ENCODE measurements at regions not wholly inside any gene's neighbourhood (a gene's known extent, or its start where the extent isn't known, plus 50 kb on each side); places are given as distances from the start of the nearest gene placed in this dataset.
"Not testable (repeated sequence)": the region's sequence is repeated elsewhere in the genome, so short reads cannot be mapped to it uniquely, and the experiment has no call there.

DNA sequence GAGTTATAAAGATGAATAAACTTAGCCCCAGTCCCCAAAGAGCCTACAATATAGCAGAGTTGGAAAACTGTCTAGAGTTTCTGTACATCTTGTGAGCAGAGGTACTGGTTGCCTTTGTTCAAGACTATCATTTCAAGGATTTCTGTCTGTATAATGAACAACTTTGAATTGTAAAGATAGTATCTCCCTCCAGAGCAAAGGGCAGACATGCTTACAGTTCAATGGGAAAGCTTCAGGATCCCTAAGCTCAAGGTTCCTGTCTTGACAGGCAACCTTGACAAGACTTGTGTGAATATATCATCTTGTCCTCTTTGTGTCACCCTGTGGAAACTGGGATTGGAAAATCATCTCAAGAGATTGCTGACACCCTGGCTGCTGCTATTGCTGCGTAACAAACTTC, 242.8 kb upstream of the VLDLR start:
- no peak for DNase-seq (ENCODE audit: low read depth)
- H3K4me3 ChIP-seq (ENCODE audit: low read depth, low read length): no peak overlapping the region

GRCh38 chr9:2384741-2385140, 236.8 kb upstream of the VLDLR start:
- no peak for DNase-seq (ENCODE audit: low read depth)
- no peak overlapping the region for H3K4me3 ChIP-seq (ENCODE audit: low read depth, low read length)

GRCh38 chr9:2385746-2386145, 235.8 kb upstream of the VLDLR start:
- no peak overlapping the region for H3K4me3 ChIP-seq (ENCODE audit: low read depth, low read length)
- no peak for DNase-seq (ENCODE audit: low read depth)

DNA sequence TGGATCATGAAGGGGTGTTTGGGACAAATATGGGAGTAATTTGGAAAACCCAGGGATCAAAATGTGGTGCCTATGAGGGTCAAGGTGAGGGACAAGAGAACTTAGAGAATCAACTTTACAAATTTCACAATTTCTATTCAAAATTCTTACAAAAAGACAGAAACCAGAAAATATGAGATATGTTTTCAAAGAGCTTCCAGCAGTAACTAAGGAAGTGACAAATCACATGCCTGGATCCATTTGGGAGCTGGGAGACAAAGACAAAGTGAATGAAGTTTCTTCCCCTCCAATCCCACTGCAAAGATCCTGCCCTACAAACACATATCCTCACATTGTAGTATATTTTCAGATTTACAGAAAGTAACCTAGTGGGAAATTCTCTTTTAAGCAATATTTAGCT, 235.0 kb upstream of the VLDLR start:
- no peak for DNase-seq (ENCODE audit: low read depth)
- H3K4me3 ChIP-seq (ENCODE audit: low read depth, low read length): no peak overlapping the region

DNA sequence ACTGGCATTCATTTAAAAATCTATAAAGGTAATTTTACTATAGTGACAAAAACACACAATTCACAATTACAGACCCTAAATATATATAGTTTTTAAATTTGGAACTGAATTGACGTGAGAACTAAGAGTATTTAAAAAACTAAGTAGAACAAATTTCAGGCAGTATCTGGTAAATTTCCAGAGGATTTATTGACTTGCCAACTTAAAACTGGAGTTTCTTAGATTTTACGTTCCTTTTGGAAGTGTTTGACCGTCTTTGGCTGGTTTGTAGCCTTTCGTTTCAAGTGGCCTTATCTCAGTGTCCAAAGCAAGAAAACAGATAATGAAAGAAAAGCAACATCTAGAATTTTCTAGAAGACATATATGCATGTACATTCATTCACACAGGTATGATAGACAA, 234.4 kb upstream of the VLDLR start:
- DNase-seq (ENCODE audit: low read depth): no peak
- no peak overlapping the region for H3K4me3 ChIP-seq (ENCODE audit: low read depth, low read length)

DNA sequence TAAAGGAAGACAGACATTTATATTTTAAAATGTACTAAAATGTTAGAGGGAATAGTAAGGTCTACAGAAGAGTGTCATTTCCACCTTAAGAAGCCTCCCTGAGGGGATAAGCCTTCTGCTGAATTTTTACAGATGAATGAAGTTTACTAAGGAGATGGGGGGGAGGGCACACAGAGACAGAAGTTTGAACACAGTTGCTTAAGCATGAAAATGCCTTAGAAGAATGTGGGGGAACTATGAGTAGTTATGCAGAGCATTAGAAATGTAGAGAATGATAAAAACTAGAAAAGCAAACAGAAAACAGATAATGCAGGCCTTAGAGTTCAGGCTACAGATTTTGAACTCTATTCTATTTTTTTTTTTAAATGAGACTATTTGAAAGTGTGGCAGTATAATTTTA, 232.2 kb upstream of the VLDLR start:
- no peak overlapping the region for H3K4me3 ChIP-seq (ENCODE audit: low read depth, low read length)
- DNase-seq (ENCODE audit: low read depth): no peak

GRCh38 chr9:2390028-2390427, 231.6 kb upstream of the VLDLR start:
- DNase-seq (ENCODE audit: low read depth): no peak
- no peak overlapping the region for H3K4me3 ChIP-seq (ENCODE audit: low read depth, low read length)

GRCh38 chr9:2391509-2392132, 230.0 kb upstream of the VLDLR start:
- DNase-seq (ENCODE audit: low read depth); H3K4me3 ChIP-seq (ENCODE audit: low read depth, low read length): not testable (repeated sequence)

DNA sequence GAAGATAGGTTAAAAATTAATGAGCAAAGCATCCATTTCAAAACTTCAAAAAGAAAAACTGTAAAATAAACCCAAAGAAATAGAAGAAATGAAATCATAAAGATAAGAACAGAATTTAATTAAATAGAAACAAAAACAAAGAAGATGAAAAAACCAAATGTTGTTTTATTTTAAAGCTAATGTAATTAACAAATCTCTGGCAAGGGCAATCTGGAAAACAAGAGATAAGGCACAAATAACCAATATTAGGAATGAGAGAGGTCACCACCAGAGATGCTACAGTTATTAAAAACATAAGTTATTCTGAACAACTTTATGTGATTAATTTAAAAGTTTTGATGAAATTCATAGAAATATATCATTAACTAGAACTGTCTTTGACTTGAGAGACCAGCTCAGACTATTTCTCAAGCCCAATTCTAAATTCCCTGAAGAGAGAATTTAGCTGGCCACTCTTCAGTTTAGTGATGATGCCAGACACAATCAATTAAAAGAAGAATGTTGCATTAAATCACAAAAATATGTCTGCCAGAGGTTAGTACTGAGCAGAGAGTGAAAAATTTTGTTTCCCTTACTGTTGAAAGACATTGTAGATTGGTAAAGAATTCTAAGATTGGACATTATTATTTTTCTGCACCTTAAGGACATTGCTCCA, 227.4 kb upstream of the VLDLR start:
- not testable (repeated sequence) for DNase-seq (ENCODE audit: low read depth)

GRCh38 chr9:2395814-2396612, 225.6 kb upstream of the VLDLR start:
- no peak for DNase-seq (ENCODE audit: low read depth)
- H3K4me3 ChIP-seq (ENCODE audit: low read depth, low read length): no peak overlapping the region

More for the DNA sequence above, 227.4 kb upstream of the VLDLR start:
- not testable (repeated sequence) for H3K4me3 ChIP-seq (ENCODE audit: low read depth, low read length)

GRCh38 chr9:2396622-2397285, 224.8 kb upstream of the VLDLR start:
- DNase-seq (ENCODE audit: low read depth): no peak

GRCh38 chr9:2397875-2398274, 223.7 kb upstream of the VLDLR start:
- DNase-seq (ENCODE audit: low read depth): not testable (repeated sequence)

More at GRCh38 chr9:2396622-2397285, 224.8 kb upstream of the VLDLR start:
- no peak overlapping the region for H3K4me3 ChIP-seq (ENCODE audit: low read depth, low read length)

GRCh38 chr9:2401746-2402145, 219.8 kb upstream of the VLDLR start:
- H3K4me3 ChIP-seq (ENCODE audit: low read depth, low read length); DNase-seq (ENCODE audit: low read depth): not testable (repeated sequence)

More at GRCh38 chr9:2397875-2398274, 223.7 kb upstream of the VLDLR start:
- H3K4me3 ChIP-seq (ENCODE audit: low read depth, low read length): not testable (repeated sequence)

DNA sequence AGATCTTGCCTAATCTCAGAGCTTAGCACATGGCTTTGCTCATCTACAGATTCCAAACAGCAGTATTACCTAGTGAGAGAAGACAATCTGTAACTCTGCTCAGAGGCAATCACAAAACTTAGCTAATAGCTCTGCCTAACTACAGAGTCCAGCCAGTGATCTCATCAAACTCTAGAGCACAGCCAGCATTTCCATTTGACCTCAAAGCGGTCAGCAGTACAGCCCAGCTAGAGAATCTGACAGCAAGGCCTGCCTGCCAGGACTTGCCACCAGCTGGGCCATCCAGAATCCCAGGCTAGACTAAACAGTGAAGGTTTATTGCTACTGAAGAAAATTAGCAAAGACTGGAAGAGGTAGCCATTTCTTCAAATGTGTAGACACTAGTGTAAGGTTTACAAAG, 217.9 kb upstream of the VLDLR start:
- H3K4me3 ChIP-seq (ENCODE audit: low read depth, low read length): no peak overlapping the region
- DNase-seq (ENCODE audit: low read depth): no peak

- no peak overlapping the region for H3K4me3 ChIP-seq (ENCODE audit: low read depth, low read length)
- DNase-seq (ENCODE audit: low read depth): no peak
These were observed 215.3 kb upstream of the VLDLR start for GRCh38 chr9:2406252-2406651.

DNA sequence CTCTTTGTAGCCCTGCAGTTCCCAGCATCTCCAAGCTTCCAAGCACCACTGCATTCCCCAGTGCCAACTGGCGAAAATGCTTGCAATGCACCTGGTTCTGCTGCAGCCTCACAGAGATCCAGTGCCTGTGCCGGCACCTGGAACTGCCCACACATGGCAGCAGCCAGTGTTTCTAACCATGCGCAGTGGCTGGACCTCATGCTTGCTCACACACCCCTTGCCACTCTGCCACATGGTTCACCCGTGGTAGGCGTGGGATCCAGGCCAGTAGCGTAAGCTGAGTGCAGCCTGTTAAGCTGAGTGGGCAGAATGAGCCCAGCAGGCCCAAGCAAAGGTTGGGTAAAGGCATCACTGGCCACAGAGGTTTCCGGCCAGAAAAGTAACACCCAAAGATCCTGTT, 214.1 kb upstream of the VLDLR start:
- no peak for DNase-seq (ENCODE audit: low read depth)
- no peak overlapping the region for H3K4me3 ChIP-seq (ENCODE audit: low read depth, low read length)

GRCh38 chr9:2411459-2412215, 209.9 kb upstream of the VLDLR start:
- no peak for DNase-seq (ENCODE audit: low read depth)
- H3K4me3 ChIP-seq (ENCODE audit: low read depth, low read length): no peak overlapping the region

DNA sequence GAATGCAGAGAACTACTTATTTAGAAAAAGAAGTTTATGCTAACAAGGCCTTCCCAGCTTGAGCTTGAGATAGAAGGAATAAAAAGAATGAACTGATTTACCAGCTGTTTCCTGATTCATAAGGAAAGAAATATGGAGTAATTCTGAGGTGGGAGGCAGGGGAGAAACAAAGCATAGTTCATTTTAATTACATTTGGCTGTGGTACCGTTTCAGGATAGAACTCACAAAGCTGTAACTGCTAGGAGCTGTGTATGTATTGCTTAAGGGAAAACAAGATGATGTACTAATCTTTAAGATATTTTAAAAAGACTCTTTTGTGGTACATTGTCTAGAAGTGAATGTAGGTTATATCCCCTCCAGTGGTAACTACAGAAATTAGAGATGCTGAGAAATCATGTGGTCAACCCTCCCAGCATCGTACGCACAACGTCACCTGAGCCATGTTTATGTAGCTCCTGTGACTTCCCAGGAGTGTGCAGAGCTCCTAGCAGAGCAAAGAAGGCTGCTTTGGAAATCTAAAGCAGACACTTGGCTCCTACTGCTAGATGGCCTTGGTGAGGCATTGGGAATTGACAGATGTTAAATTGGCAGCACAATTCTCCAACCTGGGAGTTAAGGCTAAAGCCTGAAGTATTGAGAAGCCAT, 208.3 kb upstream of the VLDLR start:
- DNase-seq (ENCODE audit: low read depth): no peak

DNA sequence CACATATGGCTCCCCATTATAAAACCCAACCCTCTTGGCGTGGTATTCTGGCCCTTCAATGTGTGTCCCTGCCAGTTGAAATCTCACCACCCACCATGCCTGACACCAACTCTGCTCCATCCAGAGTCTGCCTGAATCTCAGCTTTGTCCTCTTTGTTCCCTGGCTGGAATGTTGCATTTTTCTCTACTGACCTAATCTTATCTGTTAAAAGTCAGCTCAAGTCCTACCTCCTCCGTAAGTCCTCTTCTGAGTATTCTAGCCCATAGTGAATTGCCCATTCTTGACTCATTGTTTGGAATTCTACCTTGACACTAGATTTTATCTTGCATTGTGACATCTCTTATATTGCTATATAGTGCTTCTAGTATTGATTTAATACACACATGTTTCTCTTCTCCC, 207.1 kb upstream of the VLDLR start:
- H3K4me3 ChIP-seq (ENCODE audit: low read depth, low read length): no peak overlapping the region
- DNase-seq (ENCODE audit: low read depth): no peak

More for the DNA sequence above, 208.3 kb upstream of the VLDLR start:
- no peak overlapping the region for H3K4me3 ChIP-seq (ENCODE audit: low read depth, low read length)

Data from skeletal muscle cell (primary cell).